Stimulated activated CD8-positive, alpha-beta memory T cell treated with anti-CD3 and anti-CD28 coated beads, Interleukin-7, amount 100 ng/mL, for 48 hours (primary cell): ENCODE measurements at regions not wholly inside any gene's neighbourhood (a gene's known extent, or its start where the extent isn't known, plus 50 kb on each side); places are given as distances from the start of the nearest gene placed in this dataset.

Experiments used
- DNase-seq, 2 donors: peaks; one replicate each; pipeline ENCODE4 v3.0.0-alpha.2; 2020; ENCODE audit warnings: low read depth in 1 of 2; ENCODE audit errors: extremely low read depth in 1 of 2

GRCh38 chr2:42888321-42889245 is 96.2 kb upstream of the HAAO start:
- DNase-seq = no peak

GRCh38 chr2:42886921-42887320 is 94.5 kb upstream of the HAAO start:
- DNase-seq = no peak

- DNase-seq = no peak
These were observed 90.4 kb upstream of the HAAO start for GRCh38 chr2:42882756-42883155.

- DNase-seq = peak in 1 of 2 donors; percentile 25
These were observed 89.3 kb upstream of the HAAO start for GRCh38 chr2:42881732-42882131.

- DNase-seq = no peak
These were observed 88.6 kb upstream of the HAAO start for GRCh38 chr2:42880738-42881690.

GRCh38 chr2:42879913-42880737 is 87.7 kb upstream of the HAAO start:
- no peak for DNase-seq

- DNase-seq = no peak
These were observed 86.8 kb upstream of the HAAO start for GRCh38 chr2:42879121-42879705.

GRCh38 chr2:42878581-42878980 is 86.2 kb upstream of the HAAO start:
- peak in 1 of 2 donors; percentile 38 for DNase-seq

GRCh38 chr2:42877936-42878335 is 85.6 kb upstream of the HAAO start:
- no peak for DNase-seq

GRCh38 chr2:42877511-42877910 is 85.1 kb upstream of the HAAO start:
- no peak for DNase-seq

- no peak for DNase-seq
These were observed 84.0 kb upstream of the HAAO start for GRCh38 chr2:42876326-42876751.

- DNase-seq = no peak
These were observed 83.5 kb upstream of the HAAO start for GRCh38 chr2:42875880-42876279.

GRCh38 chr2:42874949-42875801 is 82.8 kb upstream of the HAAO start:
- DNase-seq = no peak

- no peak for DNase-seq
These were observed 80.3 kb upstream of the HAAO start for GRCh38 chr2:42872721-42873120.

- DNase-seq = no peak
These were observed 79.0 kb upstream of the HAAO start for GRCh38 chr2:42871372-42871771.

GRCh38 chr2:42868874-42869273 is 76.5 kb upstream of the HAAO start:
- no peak for DNase-seq

GRCh38 chr2:42868096-42868495 is 75.7 kb upstream of the HAAO start:
- no peak for DNase-seq

GRCh38 chr2:42867093-42868065 is 75.0 kb upstream of the HAAO start:
- no peak for DNase-seq
